ENCODE measurements at regions not wholly inside any gene's neighbourhood (a gene's known extent, or its start where the extent isn't known, plus 50 kb on each side); places are given as distances from the start of the nearest gene placed in this dataset.

DNA sequence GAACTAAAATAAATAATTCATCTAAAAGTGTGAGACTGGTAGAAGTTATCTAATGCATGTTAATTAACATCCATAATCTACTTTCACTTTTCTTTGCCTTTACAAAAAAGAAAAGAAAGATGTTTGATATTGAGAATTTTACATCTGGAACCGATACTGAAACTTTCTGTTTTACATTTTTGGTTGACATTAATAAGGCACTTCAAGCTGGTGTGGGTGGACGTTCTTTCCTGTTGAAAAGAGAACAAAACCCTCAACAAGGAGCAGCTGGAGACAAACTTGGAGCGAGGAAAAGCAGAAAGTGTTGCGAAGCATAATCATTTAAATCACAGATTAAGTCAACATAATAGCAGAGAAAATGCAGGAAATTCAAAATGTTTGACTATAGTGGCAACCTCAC is 575.2 kb upstream of the ADGRB3 start:
- TF ChIP-seq CTCF (IDR thresholded peaks at IDR 0.05) (no peak), POLR2A (IDR thresholded peaks at IDR 0.05) (no peak), POLR2AphosphoS5 (IDR thresholded peaks at IDR 0.05) (no peak)
